ENCODE measurements at regions not wholly inside any gene's neighbourhood (a gene's known extent, or its start where the extent isn't known, plus 50 kb on each side); places are given as distances from the start of the nearest gene placed in this dataset.

GRCh38 chr7:85695041-85695440 lies 508.2 kb upstream of the SEMA3D start:
- Mint-ChIP-seq H3K4me3 (ENCODE audit: low read depth) (no peak overlapping the region), H3K27me3 (no peaks in the 10 kb centered on the region), H3K27ac (no peak overlapping the region), H3K36me3 (ENCODE audit: insufficient read depth) (no peaks in the 10 kb centered on the region), H3K4me1 (ENCODE audit: low read depth) (no peaks in the 10 kb centered on the region), H3K9me3 (ENCODE audit: low read depth) (no peaks in the 10 kb centered on the region)
- DNase-seq (ENCODE audit: low spot score, unreplicated experiment) = no peak
- no peak for TF ChIP-seq CTCF (IDR thresholded peaks at IDR 0.05; ENCODE audit: unreplicated experiment)

- Mint-ChIP-seq H3K36me3 (ENCODE audit: insufficient read depth) (no peaks in the 10 kb centered on the region), H3K27me3 (no peaks in the 10 kb centered on the region), H3K4me3 (ENCODE audit: low read depth) (no peak overlapping the region), H3K9me3 (ENCODE audit: low read depth) (peaks cover 4% of the 10 kb centered on the region), H3K4me1 (ENCODE audit: low read depth) (no peaks in the 10 kb centered on the region), H3K27ac (no peak overlapping the region)
- no peak for DNase-seq (ENCODE audit: low spot score, unreplicated experiment)
- no peak for TF ChIP-seq CTCF (IDR thresholded peaks at IDR 0.05; ENCODE audit: unreplicated experiment)
Observed at GRCh38 chr7:85693326-85693725, 506.5 kb upstream of the SEMA3D start.

- no peaks in the 10 kb centered on the region for H3K36me3 Mint-ChIP-seq (ENCODE audit: insufficient read depth)
- peaks cover 23% of the 10 kb centered on the region for H3K9me3 Mint-ChIP-seq (ENCODE audit: low read depth)
- no peak for DNase-seq (ENCODE audit: low spot score, unreplicated experiment)
- H3K4me1 Mint-ChIP-seq (ENCODE audit: low read depth) = no peaks in the 10 kb centered on the region
- H3K4me3 Mint-ChIP-seq (ENCODE audit: low read depth) = no peak overlapping the region
- TF ChIP-seq CTCF (IDR thresholded peaks at IDR 0.05; ENCODE audit: unreplicated experiment) = no peak
- H3K27me3 Mint-ChIP-seq = no peaks in the 10 kb centered on the region
- H3K27ac Mint-ChIP-seq = no peak overlapping the region
Observed at GRCh38 chr7:85688712-85689111, 501.9 kb upstream of the SEMA3D start.

- no peak overlapping the region for H3K27ac Mint-ChIP-seq
- H3K9me3 Mint-ChIP-seq (ENCODE audit: low read depth) = peaks cover 23% of the 10 kb centered on the region
- no peaks in the 10 kb centered on the region for H3K4me1 Mint-ChIP-seq (ENCODE audit: low read depth)
- no peak overlapping the region for H3K4me3 Mint-ChIP-seq (ENCODE audit: low read depth)
- no peak for DNase-seq (ENCODE audit: low spot score, unreplicated experiment)
- TF ChIP-seq CTCF (IDR thresholded peaks at IDR 0.05; ENCODE audit: unreplicated experiment) = no peak
- no peaks in the 10 kb centered on the region for H3K36me3 Mint-ChIP-seq (ENCODE audit: insufficient read depth)
- no peaks in the 10 kb centered on the region for H3K27me3 Mint-ChIP-seq
Observed at GRCh38 chr7:85686401-85687181, 499.7 kb upstream of the SEMA3D start.

GRCh38 chr7:85685901-85686300 lies 499.0 kb upstream of the SEMA3D start:
- Mint-ChIP-seq H3K27ac (no peak overlapping the region), H3K36me3 (ENCODE audit: insufficient read depth) (no peaks in the 10 kb centered on the region), H3K27me3 (no peaks in the 10 kb centered on the region), H3K9me3 (ENCODE audit: low read depth) (peaks cover 23% of the 10 kb centered on the region), H3K4me1 (ENCODE audit: low read depth) (no peaks in the 10 kb centered on the region), H3K4me3 (ENCODE audit: low read depth) (no peak overlapping the region)
- no peak for TF ChIP-seq CTCF (IDR thresholded peaks at IDR 0.05; ENCODE audit: unreplicated experiment)
- no peak for DNase-seq (ENCODE audit: low spot score, unreplicated experiment)
